PFSK-1 (cell line): ENCODE measurements at regions not wholly inside any gene's neighbourhood (a gene's known extent, or its start where the extent isn't known, plus 50 kb on each side); places are given as distances from the start of the nearest gene placed in this dataset.

Experiments used
- FOXP2 ChIP-seq: optimal IDR thresholded peaks from 2 replicates; pipeline ENCODE3; 2011; ENCODE audit warnings: borderline replicate concordance, control low read depth, inconsistent platforms; ENCODE audit not compliant: insufficient read depth; ENCODE audit errors: extremely low read length, extremely low read depth
- POLR2AphosphoS5 ChIP-seq: IDR thresholded peaks from 2 replicates; pipeline ENCODE4 v1.6.1; 2012; ENCODE audit warnings: low read depth, mild to moderate bottlenecking, control low read depth, low read length, moderate library complexity
- REST ChIP-seq, 2 experiments: IDR thresholded peaks; 2 replicates each; pipeline versions ENCODE4 v1.6.1 to v1.8.0; 2011 to 2012; ENCODE audit warnings: low read depth in 2 of 2, low read length in 2 of 2, control low read depth in 1 of 2, inconsistent platforms in 1 of 2, mild to moderate bottlenecking in 1 of 2, moderate library complexity in 1 of 2; ENCODE audit not compliant: insufficient read depth in 1 of 2
- SIN3A ChIP-seq: IDR thresholded peaks from 2 replicates; pipeline ENCODE4 v1.6.1; 2012; ENCODE audit warnings: mild to moderate bottlenecking, low read length, moderate library complexity, borderline replicate concordance; ENCODE audit not compliant: insufficient read depth
- TAF1 ChIP-seq: IDR thresholded peaks from 2 replicates; pipeline ENCODE4 v1.6.1; 2012; ENCODE audit warnings: low read length, control low read depth, borderline replicate concordance; ENCODE audit not compliant: insufficient read depth

GRCh38 chr5:96247708-96248107, 185.3 kb downstream of the PCSK1 start:
- TF ChIP-seq POLR2AphosphoS5 (no peak), SIN3A (no peak), TAF1 (no peak), REST (IDR thresholded peaks at IDR 0.05; ENCODE audit: insufficient read depth in 1 of 2, low read depth in 2 of 2, low read length in 2 of 2) (no peak), FOXP2 (no peak)
